ENCODE measurements at regions not wholly inside any gene's neighbourhood (a gene's known extent, or its start where the extent isn't known, plus 50 kb on each side); places are given as distances from the start of the nearest gene placed in this dataset.

- TF ChIP-seq BACH2 (CRISPR knock-in tag; IDR thresholded peaks at IDR 0.05; ENCODE audit: borderline replicate concordance), result no peak
- TF ChIP-seq TOX (CRISPR knock-in tag; IDR thresholded peaks at IDR 0.05; ENCODE audit: borderline replicate concordance), result no peak
- no peak for TF ChIP-seq ISL1 (CRISPR knock-in tag; IDR thresholded peaks at IDR 0.05)
- TF ChIP-seq POU6F1 (CRISPR knock-in tag; IDR thresholded peaks at IDR 0.05; ENCODE audit: borderline replicate concordance, low read depth), result no peak
- ATAC-seq, result no peak
These were observed 239.7 kb upstream of the MYO3A start for GRCh38 chr10:25694206-25694933.

GRCh38 chr10:25694971-25695370, 239.1 kb upstream of the MYO3A start:
- no peak for ATAC-seq
- TF ChIP-seq ZC3H10 (CRISPR knock-in tag; IDR thresholded peaks at IDR 0.05) (no peak), GLIS3 (CRISPR knock-in tag; IDR thresholded peaks at IDR 0.05) (no peak), PPARA (CRISPR knock-in tag; IDR thresholded peaks at IDR 0.05; ENCODE audit: borderline replicate concordance) (no peak), ZFP3 (CRISPR knock-in tag; IDR thresholded peaks at IDR 0.05) (no peak), ZNF70 (CRISPR knock-in tag; IDR thresholded peaks at IDR 0.05) (no peak), ZFP30 (CRISPR knock-in tag; IDR thresholded peaks at IDR 0.05) (no peak), CREB5 (CRISPR knock-in tag; IDR thresholded peaks at IDR 0.05; ENCODE audit: low read depth) (no peak), SNAI2 (CRISPR knock-in tag; IDR thresholded peaks at IDR 0.05) (no peak), PATZ1 (CRISPR knock-in tag; IDR thresholded peaks at IDR 0.05; ENCODE audit: borderline replicate concordance) (no peak), ZNF565 (CRISPR knock-in tag; conservative IDR thresholded peaks at IDR 0.05; ENCODE audit: low read depth) (no peak), BACH2 (CRISPR knock-in tag; IDR thresholded peaks at IDR 0.05; ENCODE audit: borderline replicate concordance) (no peak), ESRRG (CRISPR knock-in tag; IDR thresholded peaks at IDR 0.05) (no peak), CSRNP3 (CRISPR knock-in tag; IDR thresholded peaks at IDR 0.05) (no peak), TCF4 (CRISPR knock-in tag; IDR thresholded peaks at IDR 0.05; ENCODE audit: borderline replicate concordance) (no peak), RARB (CRISPR knock-in tag; IDR thresholded peaks at IDR 0.05) (no peak), OSR1 (CRISPR knock-in tag; IDR thresholded peaks at IDR 0.05) (no peak), TOX (CRISPR knock-in tag; IDR thresholded peaks at IDR 0.05; ENCODE audit: borderline replicate concordance) (no peak), ISL1 (CRISPR knock-in tag; IDR thresholded peaks at IDR 0.05) (no peak), ARNTL (CRISPR knock-in tag; IDR thresholded peaks at IDR 0.05; ENCODE audit: borderline replicate concordance, low read depth) (no peak), CSDC2 (CRISPR knock-in tag; IDR thresholded peaks at IDR 0.05) (no peak)

- ATAC-seq, result no peak
- TF ChIP-seq TCF4 (CRISPR knock-in tag; IDR thresholded peaks at IDR 0.05; ENCODE audit: borderline replicate concordance), result peak; percentile 32; the same call in 1 of the 2 replicates
- TF ChIP-seq ZFP30 (CRISPR knock-in tag; IDR thresholded peaks at IDR 0.05), result no peak
- no peak for TF ChIP-seq RARB (CRISPR knock-in tag; IDR thresholded peaks at IDR 0.05)
- no peak for TF ChIP-seq GLIS3 (CRISPR knock-in tag; IDR thresholded peaks at IDR 0.05)
These were observed 238.4 kb upstream of the MYO3A start for GRCh38 chr10:25695586-25695985.

GRCh38 chr10:25696013-25696708, 237.9 kb upstream of the MYO3A start:
- no peak for ATAC-seq

More at GRCh38 chr10:25696013-25696708, 237.9 kb upstream of the MYO3A start:
- TF ChIP-seq GLIS3 (CRISPR knock-in tag; IDR thresholded peaks at IDR 0.05) (no peak), ZC3H10 (CRISPR knock-in tag; IDR thresholded peaks at IDR 0.05) (no peak), PPARA (CRISPR knock-in tag; IDR thresholded peaks at IDR 0.05; ENCODE audit: borderline replicate concordance) (no peak), ZFP3 (CRISPR knock-in tag; IDR thresholded peaks at IDR 0.05) (no peak), OSR1 (CRISPR knock-in tag; IDR thresholded peaks at IDR 0.05) (no peak), ESRRG (CRISPR knock-in tag; IDR thresholded peaks at IDR 0.05) (no peak), CSRNP3 (CRISPR knock-in tag; IDR thresholded peaks at IDR 0.05) (no peak)

All from SK-N-SH treated with all-trans-retinoic acid at 6 μM for 48 hours (cell line).